WTC11 (cell line): ENCODE measurements at regions not wholly inside any gene's neighbourhood (a gene's known extent, or its start where the extent isn't known, plus 50 kb on each side); places are given as distances from the start of the nearest gene placed in this dataset.

ENCODE experiments used
- ATAC-seq: fragments of 200-7000 bp; cut with Tn5 transposase; 2 replicates; pipeline ENCODE4 v1.10.0; 2021; ENCODE audit warnings: mild to moderate bottlenecking, moderate library complexity
- CTCF ChIA-PET: fragments of 300-600 bp; sonication (Branson Sonifier 250); formaldehyde crosslinking; loops from one replicate; lab custom pipeline; 2021; ENCODE audit warnings: antibody characterized with exemption; lab: Charles Lee
- POLR2A ChIA-PET: fragments of 350-600 bp; sonication (Branson Sonifier 250); formaldehyde crosslinking; loops from one replicate; lab custom pipeline; 2021; ENCODE audit warnings: antibody characterized with exemption; lab: Charles Lee
- DNase-seq: peaks from one replicate; pipeline ENCODE4 v3.0.0; 2021; ENCODE audit warnings: low spot score
- H3K27ac Mint-ChIP-seq: 2 replicates; pipeline ENCODE4 v1.8.0; 2021; ENCODE audit warnings: mixed read lengths
- H3K27me3 Mint-ChIP-seq: 2 replicates; pipeline ENCODE4 v1.8.0; 2021; ENCODE audit warnings: low read depth, mild to moderate bottlenecking, moderate library complexity, mixed read lengths
- H3K36me3 Mint-ChIP-seq: 2 replicates; pipeline ENCODE4 v1.8.0; 2021; ENCODE audit warnings: mixed read lengths
- H3K4me1 Mint-ChIP-seq: 2 replicates; pipeline ENCODE4 v1.8.0; 2022; ENCODE audit warnings: mixed read lengths
- H3K4me3 Mint-ChIP-seq: 2 replicates; pipeline ENCODE4 v1.8.0; 2021; ENCODE audit warnings: mild to moderate bottlenecking, moderate library complexity, mixed read lengths
- H3K9me3 Mint-ChIP-seq: 2 replicates; pipeline ENCODE4 v1.8.0; 2021; ENCODE audit warnings: mixed read lengths
- AR ChIP-seq: fragments of 250-450 bp; sonication (Bioruptor Pico); IDR thresholded peaks from 2 replicates; pipeline ENCODE4 v1.9.0; 2021; ENCODE audit warnings: mild to moderate bottlenecking
- ATF2 ChIP-seq: sonication (generic); formaldehyde crosslinking; IDR thresholded peaks from 2 replicates; pipeline ENCODE4 v1.8.1; 2022; ENCODE audit warnings: low read depth, missing genetic modification reagents, borderline replicate concordance
- ATF3 ChIP-seq: sonication (generic); formaldehyde crosslinking; conservative IDR thresholded peaks from 2 replicates; pipeline ENCODE4 v1.8.1; 2022; ENCODE audit warnings: mild to moderate bottlenecking, missing genetic modification reagents
- ATF6 ChIP-seq: sonication (generic); formaldehyde crosslinking; IDR thresholded peaks from 2 replicates; pipeline ENCODE4 v1.8.1; 2023; ENCODE audit warnings: mild to moderate bottlenecking, missing genetic modification reagents
- ERG ChIP-seq: fragments of 250-450 bp; sonication (Bioruptor Pico); IDR thresholded peaks from 2 replicates; pipeline ENCODE4 v1.8.0; 2021; ENCODE audit warnings: mild to moderate bottlenecking
- ESRRA ChIP-seq: sonication (generic); formaldehyde crosslinking; IDR thresholded peaks from 2 replicates; pipeline ENCODE4 v1.8.1; 2022; ENCODE audit warnings: mild to moderate bottlenecking, missing genetic modification reagents, borderline replicate concordance
- HMGXB4 ChIP-seq: sonication (generic); formaldehyde crosslinking; IDR thresholded peaks from 2 replicates; pipeline ENCODE4 v1.8.1; 2023; ENCODE audit warnings: mild to moderate bottlenecking, moderate library complexity, missing genetic modification reagents
- JUN ChIP-seq: sonication (generic); formaldehyde crosslinking; IDR thresholded peaks from 2 replicates; pipeline ENCODE4 v1.8.0; 2023; ENCODE audit warnings: mild to moderate bottlenecking, missing genetic modification reagents
- NFATC4 ChIP-seq: fragments of 250-450 bp; sonication (Bioruptor Pico); IDR thresholded peaks from 2 replicates; pipeline ENCODE4 v1.9.0; 2021; ENCODE audit warnings: mild to moderate bottlenecking
- PRRX2 ChIP-seq: fragments of 250-450 bp; sonication (Bioruptor Pico); IDR thresholded peaks from 2 replicates; pipeline ENCODE4 v1.8.0; 2021; ENCODE audit warnings: mild to moderate bottlenecking
- TEAD1 ChIP-seq: sonication (generic); formaldehyde crosslinking; IDR thresholded peaks from 2 replicates; pipeline ENCODE4 v1.8.0; 2022; ENCODE audit warnings: mild to moderate bottlenecking, missing genetic modification reagents
- TEAD4 ChIP-seq: sonication (generic); formaldehyde crosslinking; IDR thresholded peaks from 2 replicates; pipeline ENCODE4 v1.8.0; 2022; ENCODE audit warnings: mild to moderate bottlenecking, missing genetic modification reagents
- ZNF281 ChIP-seq: sonication (generic); formaldehyde crosslinking; IDR thresholded peaks from 2 replicates; pipeline ENCODE4 v1.8.0; 2023; ENCODE audit warnings: mild to moderate bottlenecking, missing genetic modification reagents
- ZSCAN18 ChIP-seq: fragments of 250-450 bp; sonication (Bioruptor Pico); IDR thresholded peaks from 2 replicates; pipeline ENCODE4 v2.1.2; 2022; ENCODE audit warnings: mild to moderate bottlenecking, moderate library complexity

GRCh38 chr4:108256538-108256937, 87.8 kb upstream of the LEF1 start (continued):
- TF ChIP-seq AR: no peak

GRCh38 chr4:108255203-108255747, 86.5 kb upstream of the LEF1 start:
- POLR2A ChIA-PET: no interaction called here
- no peak overlapping the region for H3K27ac Mint-ChIP-seq
- no peaks in the 10 kb centered on the region for H3K4me1 Mint-ChIP-seq
- no peaks in the 10 kb centered on the region for H3K36me3 Mint-ChIP-seq
- H3K4me3 Mint-ChIP-seq: no peak overlapping the region
- CTCF ChIA-PET: no interaction called here
- H3K27me3 Mint-ChIP-seq: no peaks in the 10 kb centered on the region
- no peak for ATAC-seq
- TF ChIP-seq TEAD4 (CRISPR knock-in tag) (no peak), ESRRA (no peak), AR (no peak), ZNF281 (CRISPR knock-in tag) (no peak)
- TF ChIP-seq, all 79 proteins: peak for 0
- no peaks in the 10 kb centered on the region; the same call in 1 of the 2 replicates for H3K9me3 Mint-ChIP-seq
- no peak for DNase-seq

GRCh38 chr4:108249397-108249796, 80.7 kb upstream of the LEF1 start:
- Mint-ChIP-seq H3K27ac (no peak overlapping the region), H3K36me3 (no peaks in the 10 kb centered on the region), H3K9me3 (peaks cover 6% of the 10 kb centered on the region), H3K4me3 (no peak overlapping the region), H3K27me3 (no peaks in the 10 kb centered on the region), H3K4me1 (peaks cover 17% of the 10 kb centered on the region)
- ATAC-seq: no peak
- ChIA-PET POLR2A (no interaction called here), CTCF (no interaction called here)
- no peak for DNase-seq
- TF ChIP-seq JUN (no peak), ATF2 (CRISPR knock-in tag) (no peak), ATF6 (CRISPR knock-in tag) (no peak), ZSCAN18 (CRISPR knock-in tag) (no peak), NFATC4 (CRISPR knock-in tag) (no peak), HMGXB4 (CRISPR knock-in tag) (no peak), PRRX2 (no peak), TEAD1 (no peak), ATF3 (CRISPR knock-in tag) (no peak), ERG (no peak)
